DOHH2 (cell line): ENCODE measurements at regions not wholly inside any gene's neighbourhood (a gene's known extent, or its start where the extent isn't known, plus 50 kb on each side); places are given as distances from the start of the nearest gene placed in this dataset.

Source experiments
- H3F3A ChIP-seq: fragments of 200-600 bp; sonication (generic), shearing (Covaris generic); 2 replicates; pipeline ENCODE4 v1.6.0; 2016; ENCODE audit warnings: antibody characterized with exemption, mild to moderate bottlenecking; ENCODE audit not compliant: control insufficient read depth, insufficient read depth
- H3K27ac ChIP-seq: fragments of 200-600 bp; sonication (generic); 2 replicates; pipeline ENCODE4 v1.5.1; 2014; ENCODE audit warnings: low read depth, mild to moderate bottlenecking, low read length, moderate library complexity
- H3K27me3 ChIP-seq: fragments of 200-600 bp; sonication (generic); 2 replicates; pipeline ENCODE4 v1.6.1; 2014; ENCODE audit warnings: mild to moderate bottlenecking, low read length, mixed read lengths; ENCODE audit not compliant: control insufficient read depth
- H3K36me3 ChIP-seq: fragments of 200-600 bp; sonication (generic); 2 replicates; pipeline ENCODE4 v1.6.1; 2014; ENCODE audit warnings: mild to moderate bottlenecking, low read length, moderate library complexity, mixed read lengths; ENCODE audit not compliant: control insufficient read depth
- H3K4me1 ChIP-seq: fragments of 200-600 bp; sonication (generic); 2 replicates; pipeline ENCODE4 v1.6.1; 2014; ENCODE audit warnings: mild to moderate bottlenecking, low read length, mixed read lengths; ENCODE audit not compliant: control insufficient read depth
- H3K4me2 ChIP-seq: fragments of 200-600 bp; sonication (generic); 2 replicates; pipeline ENCODE4 v1.6.0; 2014; ENCODE audit warnings: mild to moderate bottlenecking, low read length, moderate library complexity
- H3K4me3 ChIP-seq: fragments of 200-600 bp; sonication (generic); 2 replicates; pipeline ENCODE4 v1.5.1; 2014; ENCODE audit warnings: mild to moderate bottlenecking, low read length, mixed read lengths
- H3K79me2 ChIP-seq: fragments of 200-600 bp; sonication (generic); 2 replicates; pipeline ENCODE4 v1.6.1; 2014; ENCODE audit warnings: mild to moderate bottlenecking, low read length, mixed read lengths; ENCODE audit not compliant: control insufficient read depth
- H3K9me2 ChIP-seq: fragments of 200-600 bp; sonication (generic); replicated peaks from 2 replicates; pipeline ENCODE4 v1.6.1; 2014; ENCODE audit warnings: mild to moderate bottlenecking, low read length, mixed read lengths; ENCODE audit not compliant: control insufficient read depth
- H3K9me3 ChIP-seq: fragments of 200-600 bp; sonication (generic); 2 replicates; pipeline ENCODE4 v1.6.1; 2014; ENCODE audit warnings: antibody characterized with exemption, low read length, mixed read lengths; ENCODE audit not compliant: control insufficient read depth, insufficient read depth
- H4K20me1 ChIP-seq: fragments of 200-600 bp; sonication (generic); 2 replicates; pipeline ENCODE4 v1.6.0; 2014; ENCODE audit warnings: low read depth, mild to moderate bottlenecking, antibody characterized with exemption, low read length, moderate library complexity; ENCODE audit not compliant: control insufficient read depth, insufficient read depth
- EZH2phosphoT487 ChIP-seq: fragments of 200-600 bp; sonication (generic); IDR thresholded peaks from 2 replicates; pipeline ENCODE4 v1.6.1; 2017; ENCODE audit warnings: borderline replicate concordance, mild to moderate bottlenecking, antibody characterized with exemption, low read length, moderate library complexity, mixed read lengths
- TF ChIP-seq, protein P1 (sequence below): fragments of 200-600 bp; sonication (generic); IDR thresholded peaks from one replicate; pipeline ENCODE4 v1.5.1; 2014; ENCODE audit warnings: antibody characterized with exemption, mild to moderate bottlenecking, low read depth, low read length; ENCODE audit not compliant: poor library complexity, severe bottlenecking

DNA sequence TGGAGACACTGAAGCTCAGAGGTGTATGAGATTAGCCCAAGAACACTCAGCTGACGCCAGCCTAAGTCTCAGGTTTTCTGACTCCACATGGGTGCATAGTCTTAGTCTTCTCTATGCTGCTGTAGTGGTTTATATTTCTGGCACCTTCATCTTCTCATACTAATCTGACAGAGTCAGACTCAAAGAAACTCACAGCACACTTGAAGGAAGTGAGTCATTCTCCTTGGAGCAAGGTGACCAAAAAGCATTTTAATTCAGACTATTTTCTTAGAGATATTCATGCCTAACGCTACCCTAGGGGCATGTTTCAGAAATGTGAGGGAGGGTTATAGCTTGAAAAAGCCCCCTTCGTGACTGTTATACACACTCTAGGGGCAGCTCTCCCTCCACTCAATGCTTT is 775.3 kb upstream of the ARPP21 start:
- no peaks in the 10 kb centered on the region for H3K79me2 ChIP-seq
- TF ChIP-seq, protein P1, sequence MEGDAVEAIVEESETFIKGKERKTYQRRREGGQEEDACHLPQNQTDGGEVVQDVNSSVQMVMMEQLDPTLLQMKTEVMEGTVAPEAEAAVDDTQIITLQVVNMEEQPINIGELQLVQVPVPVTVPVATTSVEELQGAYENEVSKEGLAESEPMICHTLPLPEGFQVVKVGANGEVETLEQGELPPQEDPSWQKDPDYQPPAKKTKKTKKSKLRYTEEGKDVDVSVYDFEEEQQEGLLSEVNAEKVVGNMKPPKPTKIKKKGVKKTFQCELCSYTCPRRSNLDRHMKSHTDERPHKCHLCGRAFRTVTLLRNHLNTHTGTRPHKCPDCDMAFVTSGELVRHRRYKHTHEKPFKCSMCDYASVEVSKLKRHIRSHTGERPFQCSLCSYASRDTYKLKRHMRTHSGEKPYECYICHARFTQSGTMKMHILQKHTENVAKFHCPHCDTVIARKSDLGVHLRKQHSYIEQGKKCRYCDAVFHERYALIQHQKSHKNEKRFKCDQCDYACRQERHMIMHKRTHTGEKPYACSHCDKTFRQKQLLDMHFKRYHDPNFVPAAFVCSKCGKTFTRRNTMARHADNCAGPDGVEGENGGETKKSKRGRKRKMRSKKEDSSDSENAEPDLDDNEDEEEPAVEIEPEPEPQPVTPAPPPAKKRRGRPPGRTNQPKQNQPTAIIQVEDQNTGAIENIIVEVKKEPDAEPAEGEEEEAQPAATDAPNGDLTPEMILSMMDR = no peak
- no peak for TF ChIP-seq EZH2phosphoT487
- no peaks in the 10 kb centered on the region for H3K36me3 ChIP-seq
- H3K27me3 ChIP-seq = no peaks in the 10 kb centered on the region
- no peak overlapping the region for H3K4me2 ChIP-seq
- no peaks in the 10 kb centered on the region for H3F3A ChIP-seq
- H3K4me1 ChIP-seq = no peaks in the 10 kb centered on the region
- H4K20me1 ChIP-seq = no peaks in the 10 kb centered on the region
- no peaks in the 10 kb centered on the region for H3K9me2 ChIP-seq
- H3K27ac ChIP-seq = no peak overlapping the region
- no peak overlapping the region for H3K4me3 ChIP-seq
- H3K9me3 ChIP-seq = no peaks in the 10 kb centered on the region

DNA sequence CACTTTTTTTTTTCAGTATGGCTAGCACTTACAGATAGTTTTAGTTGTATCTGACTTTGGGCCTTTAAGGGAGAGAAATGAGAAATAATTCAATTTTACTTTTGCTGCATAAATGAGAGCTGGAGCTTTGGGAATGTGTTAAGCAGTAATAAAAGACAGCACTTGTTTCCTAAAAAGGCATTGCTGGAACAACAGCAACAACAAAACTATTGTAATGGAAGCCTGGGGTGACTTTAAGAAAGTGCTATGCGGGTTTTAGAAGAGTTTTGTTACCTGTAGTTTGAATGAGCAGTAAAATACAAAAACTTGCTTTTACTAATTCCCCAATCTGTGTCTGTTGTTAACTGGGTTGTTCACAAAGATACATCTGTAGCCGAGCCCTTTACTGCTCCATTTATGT is 774.0 kb upstream of the ARPP21 start:
- H3K4me1 ChIP-seq = no peaks in the 10 kb centered on the region
- H4K20me1 ChIP-seq = no peaks in the 10 kb centered on the region
- no peak overlapping the region for H3K27ac ChIP-seq
- H3K4me2 ChIP-seq = no peak overlapping the region
- H3K79me2 ChIP-seq = no peaks in the 10 kb centered on the region
- TF ChIP-seq, protein P1 = no peak
- TF ChIP-seq EZH2phosphoT487 = no peak
- H3F3A ChIP-seq = no peaks in the 10 kb centered on the region
- no peak overlapping the region for H3K4me3 ChIP-seq
- H3K9me3 ChIP-seq = no peaks in the 10 kb centered on the region
- H3K27me3 ChIP-seq = no peaks in the 10 kb centered on the region
- no peaks in the 10 kb centered on the region for H3K9me2 ChIP-seq
- H3K36me3 ChIP-seq = no peaks in the 10 kb centered on the region

DNA sequence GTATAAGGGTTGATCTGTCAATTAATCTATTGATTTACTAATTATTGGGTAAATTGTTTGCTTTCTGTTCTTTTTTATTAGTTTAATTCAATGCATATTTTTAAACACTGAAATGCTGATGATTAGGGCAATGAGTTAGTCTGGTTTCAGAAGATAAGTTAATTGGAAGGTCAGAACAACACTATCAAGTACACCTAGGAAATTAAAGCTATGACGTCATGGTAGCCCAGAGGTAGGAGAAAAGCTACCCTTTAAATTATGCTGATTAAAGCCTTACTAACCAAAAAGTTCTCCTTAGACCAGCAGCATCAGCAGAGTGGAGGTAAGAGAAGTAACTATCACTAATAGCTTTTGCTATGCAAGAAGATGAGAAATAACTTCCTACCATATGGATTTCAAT is 770.4 kb upstream of the ARPP21 start:
- no peaks in the 10 kb centered on the region for H3K79me2 ChIP-seq
- H3K4me2 ChIP-seq = no peak overlapping the region
- no peaks in the 10 kb centered on the region for H3K4me1 ChIP-seq
- no peak overlapping the region for H3K27ac ChIP-seq
- no peaks in the 10 kb centered on the region for H3K36me3 ChIP-seq
- TF ChIP-seq EZH2phosphoT487 = no peak
- TF ChIP-seq, protein P1 = no peak
- H3K4me3 ChIP-seq = no peak overlapping the region
- H4K20me1 ChIP-seq = no peaks in the 10 kb centered on the region
- no peaks in the 10 kb centered on the region for H3F3A ChIP-seq
- no peaks in the 10 kb centered on the region for H3K9me2 ChIP-seq
- no peaks in the 10 kb centered on the region for H3K27me3 ChIP-seq
- H3K9me3 ChIP-seq = no peaks in the 10 kb centered on the region

GRCh38 chr3:34869696-34870095 is 769.6 kb upstream of the ARPP21 start:
- Histone ChIP-seq H3K79me2 (no peaks in the 10 kb centered on the region), H3K36me3 (no peaks in the 10 kb centered on the region), H3K27me3 (no peaks in the 10 kb centered on the region)

More at GRCh38 chr3:34869696-34870095, 769.6 kb upstream of the ARPP21 start:
- no peaks in the 10 kb centered on the region for H3K4me1 ChIP-seq
- no peaks in the 10 kb centered on the region for H4K20me1 ChIP-seq
- H3K27ac ChIP-seq = no peak overlapping the region
- H3F3A ChIP-seq = no peaks in the 10 kb centered on the region
- H3K4me2 ChIP-seq = no peak overlapping the region
- H3K9me3 ChIP-seq = no peaks in the 10 kb centered on the region
- TF ChIP-seq, protein P1 = no peak
- no peak for TF ChIP-seq EZH2phosphoT487
- no peak overlapping the region for H3K4me3 ChIP-seq
- no peaks in the 10 kb centered on the region for H3K9me2 ChIP-seq
